ENCODE measurements at regions not wholly inside any gene's neighbourhood (a gene's known extent, or its start where the extent isn't known, plus 50 kb on each side); places are given as distances from the start of the nearest gene placed in this dataset.
A peak's percentile ranks its signal among the peaks of the same experiment; 100 is the strongest.

GRCh38 chr1:56199956-56200355 is 379.4 kb downstream of the PLPP3 start:
- no peak overlapping the region for H3K27ac ChIP-seq (ENCODE audit: insufficient read depth, low read depth, low read length, poor library complexity, severe bottlenecking)
- WGBS, 2 experiments: 39 to 40% methylated on average over 1 of the region's 1 CpG

GRCh38 chr1:56199061-56199460 is 380.3 kb downstream of the PLPP3 start:
- Histone ChIP-seq H3K4me1 (ENCODE audit: control insufficient read depth, insufficient read depth, low read length) (peaks cover 10% of the 10 kb centered on the region), H3K27ac (ENCODE audit: insufficient read depth, low read depth, low read length, poor library complexity, severe bottlenecking) (no peak overlapping the region), H3K27me3 (ENCODE audit: control insufficient read depth, insufficient read depth, low read length, poor library complexity, severe bottlenecking) (no peaks in the 10 kb centered on the region), H3K9me3 (ENCODE audit: control insufficient read depth, low read length) (no peaks in the 10 kb centered on the region), H3K4me3 (ENCODE audit: insufficient read depth, low read depth, low read length) (no peak overlapping the region), H3K36me3 (ENCODE audit: control insufficient read depth, insufficient read depth, low read length) (no peaks in the 10 kb centered on the region)
- 80 to 91% methylated on average over 2 of the region's 2 CpGs for WGBS, 2 experiments

More at GRCh38 chr1:56199956-56200355, 379.4 kb downstream of the PLPP3 start:
- no peaks in the 10 kb centered on the region for H3K36me3 ChIP-seq (ENCODE audit: control insufficient read depth, insufficient read depth, low read length)
- H3K27me3 ChIP-seq (ENCODE audit: control insufficient read depth, insufficient read depth, low read length, poor library complexity, severe bottlenecking): no peaks in the 10 kb centered on the region
- peaks cover 10% of the 10 kb centered on the region for H3K4me1 ChIP-seq (ENCODE audit: control insufficient read depth, insufficient read depth, low read length)
- no peaks in the 10 kb centered on the region for H3K9me3 ChIP-seq (ENCODE audit: control insufficient read depth, low read length)
- H3K4me3 ChIP-seq (ENCODE audit: insufficient read depth, low read depth, low read length): no peak overlapping the region

- Histone ChIP-seq H3K27ac (ENCODE audit: insufficient read depth, low read depth, low read length, poor library complexity, severe bottlenecking) (no peak overlapping the region), H3K9me3 (ENCODE audit: control insufficient read depth, low read length) (no peaks in the 10 kb centered on the region), H3K36me3 (ENCODE audit: control insufficient read depth, insufficient read depth, low read length) (no peaks in the 10 kb centered on the region), H3K4me3 (ENCODE audit: insufficient read depth, low read depth, low read length) (no peak overlapping the region), H3K27me3 (ENCODE audit: control insufficient read depth, insufficient read depth, low read length, poor library complexity, severe bottlenecking) (no peaks in the 10 kb centered on the region), H3K4me1 (ENCODE audit: control insufficient read depth, insufficient read depth, low read length) (peaks cover 10% of the 10 kb centered on the region)
- 97 to 100% methylated on average over 2 of the region's 2 CpGs for WGBS, 2 experiments
These were observed 381.4 kb downstream of the PLPP3 start for GRCh38 chr1:56197946-56198345.

- Histone ChIP-seq H3K9me3 (ENCODE audit: control insufficient read depth, low read length) (no peaks in the 10 kb centered on the region), H3K4me1 (ENCODE audit: control insufficient read depth, insufficient read depth, low read length) (peaks cover 10% of the 10 kb centered on the region), H3K4me3 (ENCODE audit: insufficient read depth, low read depth, low read length) (no peak overlapping the region), H3K27me3 (ENCODE audit: control insufficient read depth, insufficient read depth, low read length, poor library complexity, severe bottlenecking) (no peaks in the 10 kb centered on the region), H3K27ac (ENCODE audit: insufficient read depth, low read depth, low read length, poor library complexity, severe bottlenecking) (no peak overlapping the region), H3K36me3 (ENCODE audit: control insufficient read depth, insufficient read depth, low read length) (no peaks in the 10 kb centered on the region)
- 66 to 81% methylated on average over 2 of the region's 2 CpGs for WGBS, 2 experiments
These were observed 382.5 kb downstream of the PLPP3 start for GRCh38 chr1:56196839-56197238.

- H3K4me1 ChIP-seq (ENCODE audit: control insufficient read depth, insufficient read depth, low read length): peaks cover 22% of the 10 kb centered on the region
- H3K4me3 ChIP-seq (ENCODE audit: insufficient read depth, low read depth, low read length): no peak overlapping the region
These were observed 384.6 kb downstream of the PLPP3 start for GRCh38 chr1:56194701-56195300.

GRCh38 chr1:56193656-56194055 is 385.7 kb downstream of the PLPP3 start:
- no peaks in the 10 kb centered on the region for H3K27me3 ChIP-seq (ENCODE audit: control insufficient read depth, insufficient read depth, low read length, poor library complexity, severe bottlenecking)
- H3K4me1 ChIP-seq (ENCODE audit: control insufficient read depth, insufficient read depth, low read length): peaks cover 29% of the 10 kb centered on the region
- no peak overlapping the region for H3K4me3 ChIP-seq (ENCODE audit: insufficient read depth, low read depth, low read length)
- no peak overlapping the region for H3K27ac ChIP-seq (ENCODE audit: insufficient read depth, low read depth, low read length, poor library complexity, severe bottlenecking)
- no peaks in the 10 kb centered on the region for H3K36me3 ChIP-seq (ENCODE audit: control insufficient read depth, insufficient read depth, low read length)
- no peaks in the 10 kb centered on the region for H3K9me3 ChIP-seq (ENCODE audit: control insufficient read depth, low read length)
- WGBS, 2 experiments: 86 to 96% methylated on average over 1 of the region's 1 CpG

More at GRCh38 chr1:56194701-56195300, 384.6 kb downstream of the PLPP3 start:
- no peaks in the 10 kb centered on the region for H3K9me3 ChIP-seq (ENCODE audit: control insufficient read depth, low read length)
- H3K36me3 ChIP-seq (ENCODE audit: control insufficient read depth, insufficient read depth, low read length): no peaks in the 10 kb centered on the region
- no peak overlapping the region for H3K27ac ChIP-seq (ENCODE audit: insufficient read depth, low read depth, low read length, poor library complexity, severe bottlenecking)
- H3K27me3 ChIP-seq (ENCODE audit: control insufficient read depth, insufficient read depth, low read length, poor library complexity, severe bottlenecking): no peaks in the 10 kb centered on the region
- 43 to 54% methylated on average over 1 of the region's 1 CpG for WGBS, 2 experiments

GRCh38 chr1:56191369-56191768 is 388.0 kb downstream of the PLPP3 start:
- H3K27me3 ChIP-seq (ENCODE audit: control insufficient read depth, insufficient read depth, low read length, poor library complexity, severe bottlenecking): no peaks in the 10 kb centered on the region
- no peaks in the 10 kb centered on the region for H3K9me3 ChIP-seq (ENCODE audit: control insufficient read depth, low read length)
- WGBS, 2 experiments: 78 to 82% methylated on average over 4 of the region's 4 CpGs
- H3K4me1 ChIP-seq (ENCODE audit: control insufficient read depth, insufficient read depth, low read length): peaks cover 30% of the 10 kb centered on the region
- H3K4me3 ChIP-seq (ENCODE audit: insufficient read depth, low read depth, low read length): no peak overlapping the region
- no peaks in the 10 kb centered on the region for H3K36me3 ChIP-seq (ENCODE audit: control insufficient read depth, insufficient read depth, low read length)
- no peak overlapping the region for H3K27ac ChIP-seq (ENCODE audit: insufficient read depth, low read depth, low read length, poor library complexity, severe bottlenecking)

GRCh38 chr1:56190806-56191365 is 388.5 kb downstream of the PLPP3 start:
- Histone ChIP-seq H3K9me3 (ENCODE audit: control insufficient read depth, low read length) (no peaks in the 10 kb centered on the region), H3K27ac (ENCODE audit: insufficient read depth, low read depth, low read length, poor library complexity, severe bottlenecking) (no peak overlapping the region), H3K4me1 (ENCODE audit: control insufficient read depth, insufficient read depth, low read length) (peaks cover 30% of the 10 kb centered on the region), H3K36me3 (ENCODE audit: control insufficient read depth, insufficient read depth, low read length) (no peaks in the 10 kb centered on the region), H3K27me3 (ENCODE audit: control insufficient read depth, insufficient read depth, low read length, poor library complexity, severe bottlenecking) (no peaks in the 10 kb centered on the region), H3K4me3 (ENCODE audit: insufficient read depth, low read depth, low read length) (no peak overlapping the region)
- 75 to 82% methylated on average over 7 of the region's 7 CpGs for WGBS, 2 experiments

- WGBS, 2 experiments: 83 to 85% methylated on average over 11 of the region's 11 CpGs
- Histone ChIP-seq H3K27ac (ENCODE audit: insufficient read depth, low read depth, low read length, poor library complexity, severe bottlenecking) (peak overlapping the region; percentile 38), H3K27me3 (ENCODE audit: control insufficient read depth, insufficient read depth, low read length, poor library complexity, severe bottlenecking) (no peaks in the 10 kb centered on the region), H3K4me1 (ENCODE audit: control insufficient read depth, insufficient read depth, low read length) (peaks cover 36% of the 10 kb centered on the region), H3K36me3 (ENCODE audit: control insufficient read depth, insufficient read depth, low read length) (no peaks in the 10 kb centered on the region), H3K4me3 (ENCODE audit: insufficient read depth, low read depth, low read length) (no peak overlapping the region), H3K9me3 (ENCODE audit: control insufficient read depth, low read length) (no peaks in the 10 kb centered on the region)
These were observed 389.2 kb downstream of the PLPP3 start for GRCh38 chr1:56189946-56190805.

GRCh38 chr1:56189454-56189853 is 389.9 kb downstream of the PLPP3 start:
- Histone ChIP-seq H3K27me3 (ENCODE audit: control insufficient read depth, insufficient read depth, low read length, poor library complexity, severe bottlenecking) (no peaks in the 10 kb centered on the region), H3K9me3 (ENCODE audit: control insufficient read depth, low read length) (no peaks in the 10 kb centered on the region), H3K27ac (ENCODE audit: insufficient read depth, low read depth, low read length, poor library complexity, severe bottlenecking) (peak overlapping the region; percentile 38), H3K4me1 (ENCODE audit: control insufficient read depth, insufficient read depth, low read length) (peaks cover 36% of the 10 kb centered on the region), H3K36me3 (ENCODE audit: control insufficient read depth, insufficient read depth, low read length) (no peaks in the 10 kb centered on the region), H3K4me3 (ENCODE audit: insufficient read depth, low read depth, low read length) (no peak overlapping the region)
- WGBS, 2 experiments: 60 to 71% methylated on average over 1 to 2 of the region's 2 CpGs

All from ectodermal cell (in vitro differentiated cells).